Keratinocyte (primary cell): ENCODE measurements at regions not wholly inside any gene's neighbourhood (a gene's known extent, or its start where the extent isn't known, plus 50 kb on each side); places are given as distances from the start of the nearest gene placed in this dataset.
A peak's percentile ranks its signal among the peaks of the same experiment; 100 is the strongest.

Source experiments
- DNase-seq: peaks from one replicate; pipeline ENCODE4 v3.0.0-alpha.2; 2011; ENCODE audit warnings: low read depth, missing footprints, low spot score
- FAIRE-seq: peaks from 2 replicates; lab custom pipeline; 2011; peaks lifted over from hg19 to GRCh38; lab: Jason Lieb, UNC
- H2AFZ ChIP-seq: 2 replicates; pipeline ENCODE4 v1.6.0; 2012; ENCODE audit warnings: low read length, control low read depth, inconsistent platforms; ENCODE audit not compliant: control insufficient read depth
- H3K27ac ChIP-seq: 2 replicates; pipeline ENCODE4 v1.5.1; 2011; ENCODE audit warnings: low read length; ENCODE audit not compliant: control insufficient read depth, insufficient read depth
- H3K27me3 ChIP-seq: 3 replicates; pipeline ENCODE4 v1.6.0; 2011; ENCODE audit warnings: low read length; ENCODE audit not compliant: control insufficient read depth, insufficient read depth; ENCODE audit errors: extremely low read depth
- H3K36me3 ChIP-seq, 2 experiments: 2 replicates in 1 of 2; 3 replicates in 1 of 2; pipeline ENCODE4 v1.5.1; 2011; ENCODE audit warnings: low read length in 2 of 2, mild to moderate bottlenecking in 1 of 2; ENCODE audit not compliant: control insufficient read depth in 2 of 2, insufficient read depth in 2 of 2; ENCODE audit errors: extremely low read depth in 1 of 2
- H3K4me1 ChIP-seq: 3 replicates; pipeline ENCODE4 v1.5.1; 2011; ENCODE audit warnings: low read length; ENCODE audit not compliant: control insufficient read depth, insufficient read depth; ENCODE audit errors: extremely low read depth
- H3K4me2 ChIP-seq: 3 replicates; pipeline ENCODE4 v1.6.0; 2011; ENCODE audit warnings: low read depth, low read length; ENCODE audit not compliant: control insufficient read depth, insufficient read depth; ENCODE audit errors: extremely low read depth
- H3K4me3 ChIP-seq, 3 experiments: fragments of 200-600 bp in 1 of 3; sonication (generic) in 1 of 3; 2 replicates in 2 of 3; 3 replicates in 1 of 3; pipeline ENCODE4 v1.5.1; 2011 to 2016; ENCODE audit warnings: low read length in 3 of 3, mild to moderate bottlenecking in 3 of 3, control low read depth in 2 of 3, inconsistent platforms in 1 of 3, low read depth in 1 of 3, mixed read lengths in 1 of 3, mixed run types in 1 of 3, moderate library complexity in 1 of 3; ENCODE audit not compliant: control insufficient read depth in 2 of 3, insufficient read depth in 2 of 3; ENCODE audit errors: extremely low read depth in 1 of 3
- H3K79me2 ChIP-seq: 2 replicates; pipeline ENCODE4 v1.6.0; 2012; ENCODE audit warnings: low read length; ENCODE audit not compliant: control insufficient read depth, insufficient read depth
- H3K9ac ChIP-seq: 3 replicates; pipeline ENCODE4 v1.6.0; 2011; ENCODE audit warnings: low read length; ENCODE audit not compliant: control insufficient read depth, insufficient read depth; ENCODE audit errors: extremely low read depth
- H3K9me1 ChIP-seq: 3 replicates; pipeline ENCODE4 v1.6.0; 2011; ENCODE audit warnings: low read length; ENCODE audit not compliant: control insufficient read depth, insufficient read depth; ENCODE audit errors: extremely low read depth
- H3K9me3 ChIP-seq: 2 replicates; pipeline ENCODE4 v1.5.1; 2012; ENCODE audit warnings: low read depth, low read length; ENCODE audit not compliant: control insufficient read depth
- H4K20me1 ChIP-seq: 3 replicates; pipeline ENCODE4 v1.6.0; 2011; ENCODE audit warnings: low read length; ENCODE audit not compliant: control insufficient read depth, insufficient read depth; ENCODE audit errors: extremely low read depth
- EZH2 ChIP-seq: IDR thresholded peaks from one replicate; pipeline ENCODE4 v1.6.1; 2012; ENCODE audit warnings: inconsistent platforms, mild to moderate bottlenecking, low read length, moderate library complexity
- dilution Hi-C: fragments of 300-500 bp; cut with MboI; formaldehyde crosslinking; loops from one replicate; pipeline ENCODE4 v1.7.0; 2020; ENCODE audit warnings: low sequenced_read_pairs; ENCODE audit not compliant: extremely low pct_ligation_motif_present
- TF ChIP-seq, protein P1 (sequence below), 3 experiments: IDR thresholded peaks in 1 of 3; conservative IDR thresholded peaks in 1 of 3; optimal IDR thresholded peaks in 1 of 3; 2 replicates in 2 of 3; 3 replicates in 1 of 3; pipeline versions ENCODE3 to v1.5.1; 2011; ENCODE audit warnings: low read length in 3 of 3, mild to moderate bottlenecking in 3 of 3, moderate library complexity in 2 of 3, control low read depth in 1 of 3, inconsistent platforms in 1 of 3; ENCODE audit not compliant: insufficient read depth in 2 of 3; ENCODE audit errors: extremely low read depth in 1 of 3

DNA sequence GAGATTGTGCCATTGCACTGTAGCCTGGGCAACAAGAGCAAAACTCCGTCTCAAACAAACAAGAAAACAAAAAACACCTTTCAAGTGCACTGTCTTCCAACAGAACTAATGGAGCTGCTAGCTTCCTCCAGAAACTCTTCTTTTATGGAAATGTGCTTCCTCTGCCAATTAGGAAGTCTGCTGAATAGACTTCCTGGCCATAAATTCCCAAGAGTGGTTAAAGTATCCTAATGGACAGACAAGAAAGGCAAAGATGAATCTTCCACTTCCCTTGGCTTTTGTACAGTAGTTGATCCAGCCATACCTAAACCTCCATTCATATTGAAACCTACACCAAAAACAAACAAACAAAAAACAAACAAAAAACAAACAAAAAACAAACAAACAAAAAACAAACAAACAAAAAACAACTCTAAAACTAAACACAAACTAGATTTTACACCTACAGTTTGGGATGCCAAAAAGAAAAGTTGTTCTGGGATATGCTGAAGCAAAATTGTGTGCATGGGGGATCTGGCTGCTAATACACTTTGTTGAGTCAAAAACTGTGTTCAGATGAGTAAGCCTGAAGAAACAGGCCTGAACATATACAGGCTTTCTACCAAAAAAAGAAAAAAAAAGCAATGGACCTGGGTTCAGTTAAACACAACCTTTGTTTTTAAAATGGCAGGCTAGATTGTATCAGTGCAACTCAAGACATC, 59.8 kb upstream of the CARMIL1 start:
- Histone ChIP-seq H3K9ac (peak overlapping the region; percentile 18), H3K79me2 (no peaks in the 10 kb centered on the region), H3K9me3 (no peaks in the 10 kb centered on the region), H3K9me1 (no peaks in the 10 kb centered on the region), H2AFZ (peak overlapping the region; percentile 92), H3K36me3 (no peaks in the 10 kb centered on the region), H3K4me3 (no peak overlapping the region), H3K4me2 (peak overlapping the region; percentile 77), H4K20me1 (no peaks in the 10 kb centered on the region), H3K27ac (peak overlapping the region; percentile 67), H3K4me1 (peaks cover 34% of the 10 kb centered on the region), H3K27me3 (no peaks in the 10 kb centered on the region)
- dilution Hi-C loops = no loop called here
- DNase-seq = no peak
- TF ChIP-seq, protein P1, sequence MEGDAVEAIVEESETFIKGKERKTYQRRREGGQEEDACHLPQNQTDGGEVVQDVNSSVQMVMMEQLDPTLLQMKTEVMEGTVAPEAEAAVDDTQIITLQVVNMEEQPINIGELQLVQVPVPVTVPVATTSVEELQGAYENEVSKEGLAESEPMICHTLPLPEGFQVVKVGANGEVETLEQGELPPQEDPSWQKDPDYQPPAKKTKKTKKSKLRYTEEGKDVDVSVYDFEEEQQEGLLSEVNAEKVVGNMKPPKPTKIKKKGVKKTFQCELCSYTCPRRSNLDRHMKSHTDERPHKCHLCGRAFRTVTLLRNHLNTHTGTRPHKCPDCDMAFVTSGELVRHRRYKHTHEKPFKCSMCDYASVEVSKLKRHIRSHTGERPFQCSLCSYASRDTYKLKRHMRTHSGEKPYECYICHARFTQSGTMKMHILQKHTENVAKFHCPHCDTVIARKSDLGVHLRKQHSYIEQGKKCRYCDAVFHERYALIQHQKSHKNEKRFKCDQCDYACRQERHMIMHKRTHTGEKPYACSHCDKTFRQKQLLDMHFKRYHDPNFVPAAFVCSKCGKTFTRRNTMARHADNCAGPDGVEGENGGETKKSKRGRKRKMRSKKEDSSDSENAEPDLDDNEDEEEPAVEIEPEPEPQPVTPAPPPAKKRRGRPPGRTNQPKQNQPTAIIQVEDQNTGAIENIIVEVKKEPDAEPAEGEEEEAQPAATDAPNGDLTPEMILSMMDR (optimal IDR thresholded peaks at IDR 0.05 in 1 of 3, IDR thresholded peaks at IDR 0.05 in 1 of 3, conservative IDR thresholded peaks at IDR 0.05 in 1 of 3; ENCODE audit: extremely low read depth in 1 of 3, insufficient read depth in 2 of 3, low read length in 3 of 3) = no peak
- no peak for TF ChIP-seq EZH2
- peak; percentile 81 for FAIRE-seq

DNA sequence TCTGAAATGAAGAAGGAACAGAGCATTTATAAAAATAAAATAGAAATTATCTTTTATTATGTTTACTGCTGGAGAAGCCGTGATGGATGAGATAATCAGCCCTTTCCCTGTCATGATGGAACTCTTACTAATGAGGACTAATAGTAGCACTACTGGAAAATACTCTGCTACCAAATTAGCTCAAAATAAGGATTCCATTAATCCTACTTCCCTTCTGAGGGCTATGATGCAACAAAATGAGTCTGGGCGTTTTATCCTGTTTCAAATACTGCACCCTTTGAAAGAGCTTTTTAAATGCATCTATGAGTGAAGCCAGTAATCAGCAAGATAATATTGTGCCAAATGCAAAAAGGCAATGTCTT, 59.3 kb upstream of the CARMIL1 start:
- Histone ChIP-seq H3K27ac (peak overlapping the region; percentile 67), H3K79me2 (no peaks in the 10 kb centered on the region), H3K36me3 (no peaks in the 10 kb centered on the region), H3K4me2 (peak overlapping the region; percentile 77), H3K27me3 (no peaks in the 10 kb centered on the region), H4K20me1 (no peaks in the 10 kb centered on the region), H3K4me1 (peaks cover 34% of the 10 kb centered on the region), H3K9me3 (no peaks in the 10 kb centered on the region), H3K9me1 (no peaks in the 10 kb centered on the region), H2AFZ (no peak overlapping the region), H3K4me3 (no peak overlapping the region), H3K9ac (no peak overlapping the region)
- FAIRE-seq = peak; percentile 32
- dilution Hi-C loops = no loop called here
- TF ChIP-seq, protein P1 (optimal IDR thresholded peaks at IDR 0.05 in 1 of 3, IDR thresholded peaks at IDR 0.05 in 1 of 3, conservative IDR thresholded peaks at IDR 0.05 in 1 of 3; ENCODE audit: extremely low read depth in 1 of 3, insufficient read depth in 2 of 3, low read length in 3 of 3) = no peak
- TF ChIP-seq EZH2 = no peak
- DNase-seq = no peak
